HG03520 (cell line): ENCODE measurements at regions not wholly inside any gene's neighbourhood (a gene's known extent, or its start where the extent isn't known, plus 50 kb on each side); places are given as distances from the start of the nearest gene placed in this dataset.
A peak's percentile ranks its signal among the peaks of the same experiment; 100 is the strongest.
"Not testable (repeated sequence)": the region's sequence is repeated elsewhere in the genome, so short reads cannot be mapped to it uniquely, and the experiment has no call there.

Experiments used
- ATAC-seq: cut with Tn5 transposase; IDR thresholded peaks from one replicate; pipeline ENCODE4 v1.9.1; 2021; ENCODE audit warnings: mild to moderate bottlenecking, moderate library complexity; ENCODE audit not compliant: unreplicated experiment

DNA sequence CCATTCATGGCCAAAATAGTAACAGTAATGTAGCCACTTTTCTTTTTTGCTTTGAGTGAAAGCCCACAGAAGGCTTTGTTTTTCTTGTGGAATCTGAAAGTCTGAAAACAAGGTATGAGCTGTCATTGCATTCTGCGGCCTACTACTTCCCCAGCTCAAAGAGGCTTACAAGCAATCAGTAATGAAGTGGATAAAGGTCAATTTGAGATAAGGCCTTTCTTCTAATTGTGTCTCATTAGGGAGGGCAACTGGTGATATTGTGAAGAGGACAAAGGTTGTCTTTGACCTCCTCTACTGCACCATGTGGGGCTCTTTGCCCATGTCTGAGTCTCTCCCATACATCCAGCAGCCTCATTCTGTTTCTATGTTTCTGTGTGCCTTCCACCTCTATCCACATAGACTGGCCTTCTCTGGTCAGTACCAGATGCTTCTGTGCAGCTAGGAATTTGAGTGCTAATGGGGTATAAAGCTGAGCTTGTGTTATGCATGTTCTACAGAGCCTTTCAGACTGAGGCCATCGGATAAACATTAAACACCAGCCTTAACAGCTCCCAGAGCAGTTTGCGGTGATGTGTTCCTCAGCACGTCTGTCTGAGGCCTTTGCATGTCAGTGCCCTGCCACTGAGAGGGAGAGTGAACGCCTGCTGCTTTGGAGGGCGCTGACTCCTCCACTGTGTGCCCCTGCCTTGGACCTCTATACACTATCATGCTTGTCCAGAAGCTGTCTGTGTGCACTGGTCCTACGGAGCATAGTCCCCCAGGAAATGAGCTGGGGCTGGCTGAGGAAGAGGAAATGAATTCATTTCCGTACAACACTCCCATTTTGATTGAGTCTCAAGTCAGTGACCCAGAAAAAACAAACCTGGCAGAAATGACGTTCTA lies 80.2 kb downstream of the SH2D1A start:
- no peak for ATAC-seq

DNA sequence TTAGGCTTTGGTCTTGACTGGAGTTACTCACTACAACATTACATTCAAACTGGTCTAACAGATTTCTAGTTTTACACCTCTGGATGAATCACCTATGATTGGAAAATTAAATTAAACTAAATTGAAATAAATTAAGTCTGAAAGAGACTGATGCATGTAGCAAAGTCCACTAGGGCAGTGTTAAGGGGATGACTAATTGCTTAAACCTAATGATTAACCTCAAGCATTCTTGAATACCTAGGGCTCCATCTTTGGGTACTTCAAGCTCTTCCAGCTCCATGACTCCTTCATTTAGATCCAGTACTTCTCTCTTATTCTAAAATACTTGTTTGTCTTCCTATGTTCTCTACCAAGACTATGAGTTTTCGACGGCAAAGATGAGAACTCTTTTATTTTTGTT lies 86.8 kb downstream of the SH2D1A start:
- no peak for ATAC-seq

DNA sequence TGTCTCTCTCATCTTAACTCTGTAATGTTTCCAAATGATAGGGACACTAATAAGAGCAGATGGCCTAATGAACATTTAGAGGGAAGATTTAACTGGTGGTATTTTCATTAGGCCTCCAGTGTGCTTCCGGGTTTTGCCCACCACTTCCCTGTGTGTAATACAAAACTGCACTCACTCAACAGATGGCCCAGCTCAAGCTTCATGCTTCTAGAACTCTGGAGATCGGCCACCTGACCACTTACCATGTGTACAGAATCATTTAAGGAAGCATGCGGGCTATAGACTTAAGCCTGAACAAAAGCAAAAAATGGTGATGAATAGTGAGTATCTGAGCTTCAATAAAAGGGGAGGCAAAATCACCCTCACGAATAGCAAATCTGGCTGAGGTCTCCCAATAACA lies 89.3 kb downstream of the SH2D1A start:
- no peak for ATAC-seq

- ATAC-seq: no peak
These were observed 94.3 kb downstream of the SH2D1A start for GRCh38 chrX:124440695-124441094.

GRCh38 chrX:124441971-124442590 lies 95.7 kb downstream of the SH2D1A start:
- no peak for ATAC-seq

- ATAC-seq: no peak
These were observed 109.6 kb downstream of the SH2D1A start for GRCh38 chrX:124455966-124456365.

GRCh38 chrX:124459851-124460250 lies 113.5 kb downstream of the SH2D1A start:
- ATAC-seq: not testable (repeated sequence)

DNA sequence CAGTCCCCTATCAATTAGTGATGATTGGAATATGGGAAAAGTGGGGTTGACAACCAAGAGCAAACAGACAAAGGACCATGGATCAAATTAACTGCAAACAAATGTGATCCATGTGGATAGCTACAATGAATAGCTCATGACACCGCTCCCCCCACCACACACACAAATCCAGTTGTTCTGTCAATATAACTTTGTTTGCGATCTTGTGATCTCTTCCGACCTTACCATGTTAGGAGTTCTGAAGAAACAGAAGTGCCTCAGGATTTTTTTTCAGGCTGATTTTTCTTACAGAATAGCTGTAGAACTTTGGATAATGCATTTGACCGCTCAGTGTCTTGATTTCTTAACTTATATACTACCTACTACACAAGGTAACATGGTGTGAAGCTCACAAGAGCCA lies 116.6 kb downstream of the SH2D1A start:
- ATAC-seq: no peak

- no peak for ATAC-seq
These were observed 120.8 kb downstream of the SH2D1A start for GRCh38 chrX:124467202-124467601.

- ATAC-seq: no peak
These were observed 129.0 kb downstream of the SH2D1A start for GRCh38 chrX:124475358-124475757.

- ATAC-seq: no peak
These were observed 130.2 kb downstream of the SH2D1A start for GRCh38 chrX:124476562-124476961.

DNA sequence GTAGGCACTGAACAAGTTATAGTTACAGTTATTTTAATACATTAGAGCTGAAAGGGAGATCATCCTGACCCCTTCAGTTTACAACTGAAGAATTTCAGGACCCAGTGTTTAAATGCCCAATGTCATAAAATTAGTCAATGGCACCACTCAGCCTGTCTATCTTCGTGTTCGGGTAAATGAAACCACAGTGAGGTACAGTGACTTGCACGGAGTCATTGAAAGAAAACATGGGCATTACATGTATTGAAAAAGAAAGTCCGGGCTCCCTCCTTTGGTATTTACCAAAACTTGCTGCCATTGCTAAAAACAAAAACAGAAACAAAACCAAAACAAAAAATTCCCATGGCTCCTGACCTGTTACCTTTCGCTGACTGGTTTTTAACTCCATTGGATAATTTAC lies 131.7 kb downstream of the SH2D1A start:
- ATAC-seq: no peak

DNA sequence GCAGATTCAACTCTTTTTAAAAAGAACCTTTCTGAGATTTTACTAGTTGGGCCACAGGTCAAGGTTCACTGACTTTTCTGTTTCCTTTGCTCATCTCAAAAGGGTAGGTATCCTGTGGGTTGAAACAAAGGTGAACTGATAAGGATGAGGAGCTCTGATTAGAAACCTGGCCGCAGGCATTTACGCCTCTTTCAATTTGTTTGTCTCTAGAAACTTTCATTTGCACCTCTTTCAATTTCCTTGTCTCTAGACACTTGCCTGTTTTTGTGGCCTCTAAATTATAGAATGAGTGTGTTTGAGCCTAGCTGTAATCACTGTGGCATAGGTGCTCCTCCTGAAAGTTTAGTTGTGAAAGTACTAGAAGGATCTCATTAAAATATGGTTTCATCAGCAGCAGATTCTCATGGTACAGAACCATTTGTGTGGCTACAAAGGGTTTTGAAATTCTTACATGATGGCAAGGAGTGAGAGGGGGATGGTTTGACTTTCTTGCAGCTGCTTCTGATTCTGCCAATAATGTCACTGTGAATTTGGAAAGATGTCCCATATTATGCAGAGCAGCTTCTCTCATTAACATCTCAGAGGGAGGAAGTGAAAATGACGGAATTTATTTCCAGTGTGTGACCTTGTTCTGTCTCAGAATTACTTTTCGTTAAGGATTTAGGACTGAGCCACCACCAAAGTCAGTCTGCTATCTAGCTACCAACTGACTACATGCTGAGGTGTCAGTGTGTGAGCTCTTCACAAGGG lies 142.2 kb downstream of the SH2D1A start:
- ATAC-seq: peak; percentile 68

- no peak for ATAC-seq
These were observed 147.6 kb downstream of the SH2D1A start for GRCh38 chrX:124493984-124494383.

GRCh38 chrX:124497386-124497785 lies 151.0 kb downstream of the SH2D1A start:
- ATAC-seq: no peak

GRCh38 chrX:124501586-124501985 lies 155.2 kb downstream of the SH2D1A start:
- ATAC-seq: no peak

DNA sequence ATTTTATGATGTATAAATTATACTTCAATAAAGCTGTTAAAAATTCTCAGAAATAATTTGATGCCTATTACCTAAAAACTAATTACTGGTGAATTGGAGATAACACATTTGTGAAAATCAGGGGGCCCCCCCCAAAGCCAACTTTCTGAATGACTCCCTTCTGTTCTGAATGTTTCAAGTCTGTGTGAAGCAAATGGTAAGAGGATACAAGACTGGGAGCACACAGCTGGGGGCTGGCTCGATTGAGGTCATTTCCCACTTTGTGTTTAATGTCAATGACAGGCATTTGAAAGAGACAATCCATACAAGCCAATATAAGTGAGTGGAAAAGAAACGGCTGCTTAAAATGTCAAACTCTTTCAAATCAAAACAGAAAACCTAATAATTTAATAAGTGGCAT lies 155.8 kb downstream of the SH2D1A start:
- no peak for ATAC-seq

DNA sequence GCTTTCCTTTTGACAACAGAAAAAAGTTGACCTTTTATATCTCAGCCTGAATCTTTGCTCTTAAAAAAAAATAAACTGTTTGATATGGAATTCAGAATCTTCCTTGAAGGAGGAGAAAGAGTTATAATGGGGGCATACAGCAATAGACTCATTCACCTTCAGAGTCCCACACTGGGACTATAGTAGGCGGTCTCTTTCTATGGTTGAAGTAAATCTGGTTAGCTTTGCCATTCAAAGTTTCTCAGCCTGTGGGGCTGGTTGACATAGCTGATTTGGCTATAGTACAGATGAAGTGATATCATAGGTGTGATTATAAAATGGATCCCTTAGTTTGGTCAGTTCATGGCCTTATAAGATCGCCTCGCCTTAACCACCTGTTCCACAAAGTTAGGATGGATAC lies 156.2 kb downstream of the SH2D1A start:
- ATAC-seq: no peak

DNA sequence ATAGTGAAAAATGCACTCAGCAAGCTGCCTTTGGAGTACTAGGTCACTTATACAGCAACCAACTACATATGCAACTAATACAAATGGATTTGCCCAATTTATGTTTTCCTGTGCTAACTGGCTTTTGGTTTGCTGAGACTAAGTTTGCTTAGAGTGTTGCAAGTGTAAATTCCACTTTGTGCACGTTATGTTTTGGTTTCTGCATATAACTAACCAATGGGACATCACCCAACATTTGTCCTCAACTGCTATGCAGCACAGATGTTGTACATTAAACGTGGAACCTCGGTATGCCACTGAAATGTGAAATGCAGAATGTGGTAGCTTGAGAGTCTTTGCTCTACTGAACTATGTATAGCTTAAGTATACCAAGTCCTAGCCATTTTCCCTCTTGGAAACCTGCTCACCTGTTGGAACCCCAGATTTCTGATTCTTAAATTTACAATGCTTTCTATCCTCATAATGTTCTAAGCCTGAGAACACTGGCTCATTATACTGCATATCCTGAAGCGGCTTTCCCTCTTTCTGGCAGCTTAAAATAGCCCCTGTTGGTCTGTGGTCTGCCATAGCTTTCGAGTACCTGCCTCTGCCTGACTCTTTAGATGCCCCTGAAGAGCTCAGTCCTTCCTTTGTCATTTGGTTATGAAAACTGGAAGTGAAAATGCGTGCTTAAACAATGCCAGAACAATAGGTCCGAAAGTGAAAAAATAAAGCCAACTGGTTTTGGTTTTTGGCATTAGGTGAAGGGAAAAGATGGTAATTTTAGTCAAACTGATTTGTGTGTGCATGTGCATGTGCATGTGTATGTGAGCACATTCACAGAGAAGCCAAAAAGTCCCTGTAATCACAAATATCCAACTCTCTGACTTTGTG lies 158.0 kb downstream of the SH2D1A start:
- peak; percentile 59 for ATAC-seq

DNA sequence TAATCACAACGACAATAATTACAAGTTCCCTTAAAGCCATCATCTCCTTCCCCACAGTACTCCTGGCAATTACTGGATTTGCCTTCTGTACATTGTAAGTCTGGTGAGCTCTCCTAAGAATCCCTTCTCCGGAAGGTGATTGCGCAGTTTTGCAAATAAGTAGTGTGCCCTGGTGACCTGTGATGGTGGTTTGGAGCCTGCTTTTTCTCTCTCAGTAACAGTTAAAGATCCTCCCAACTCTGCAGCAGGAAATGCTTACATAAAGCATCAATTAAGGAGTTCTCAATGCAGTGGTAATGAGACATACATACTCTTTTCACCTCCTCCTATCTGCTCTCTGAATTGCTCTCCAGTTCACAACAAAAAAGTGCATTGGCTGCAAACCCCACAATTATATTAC lies 159.7 kb downstream of the SH2D1A start:
- ATAC-seq: no peak

GRCh38 chrX:124507246-124507645 lies 160.9 kb downstream of the SH2D1A start:
- no peak for ATAC-seq
